H9 (cell line): ENCODE measurements at regions not wholly inside any gene's neighbourhood (a gene's known extent, or its start where the extent isn't known, plus 50 kb on each side); places are given as distances from the start of the nearest gene placed in this dataset.

ENCODE experiments used
- DNase-seq: peaks from one replicate; pipeline ENCODE4 v3.0.0-alpha.2; 2017
- H2AFZ ChIP-seq: one replicate; pipeline ENCODE4 v1.6.1; 2013; ENCODE audit warnings: mild to moderate bottlenecking, low read length, control low read depth, moderate library complexity
- H2AK5ac ChIP-seq: 2 replicates; pipeline ENCODE4 v1.6.1; 2013; ENCODE audit warnings: low read length, control low read depth, mixed read lengths; ENCODE audit not compliant: insufficient read length
- H2BK120ac ChIP-seq: one replicate; pipeline ENCODE4 v1.6.1; 2013; ENCODE audit warnings: low read depth, mild to moderate bottlenecking, low read length, control low read depth, inconsistent platforms; ENCODE audit not compliant: poor library complexity, severe bottlenecking
- H2BK12ac ChIP-seq: 2 replicates; pipeline ENCODE4 v1.6.1; 2013; ENCODE audit warnings: low read length, control low read depth, mixed read lengths, low read depth; ENCODE audit not compliant: insufficient read length
- H2BK15ac ChIP-seq: 2 replicates; pipeline ENCODE4 v1.6.1; 2013; ENCODE audit warnings: low read depth, low read length, control low read depth
- H2BK20ac ChIP-seq: one replicate; pipeline ENCODE4 v1.6.1; 2013; ENCODE audit warnings: low read depth, mild to moderate bottlenecking, low read length, control low read depth, inconsistent platforms; ENCODE audit not compliant: poor library complexity, severe bottlenecking
- H2BK5ac ChIP-seq: 2 replicates; pipeline ENCODE4 v1.6.1; 2013; ENCODE audit warnings: low read length, control low read depth, mixed read lengths; ENCODE audit not compliant: insufficient read length
- H3K14ac ChIP-seq: 2 replicates; pipeline ENCODE4 v1.6.1; 2013; ENCODE audit warnings: low read length, control low read depth; ENCODE audit not compliant: insufficient read depth
- H3K18ac ChIP-seq: 2 replicates; pipeline ENCODE4 v1.6.1; 2013; ENCODE audit warnings: low read depth, mild to moderate bottlenecking, mixed read lengths, low read length, control low read depth; ENCODE audit not compliant: insufficient read length
- H3K23ac ChIP-seq: 2 replicates; pipeline ENCODE4 v1.6.1; 2013; ENCODE audit warnings: low read length, control low read depth, mixed read lengths, low read depth; ENCODE audit not compliant: insufficient read length
- H3K23me2 ChIP-seq: 2 replicates; pipeline ENCODE4 v1.6.1; 2013; ENCODE audit warnings: low read depth, mild to moderate bottlenecking, mixed read lengths, low read length, control low read depth; ENCODE audit not compliant: insufficient read length, poor library complexity, severe bottlenecking
- H3K27ac ChIP-seq: 2 replicates; pipeline ENCODE4 v1.5.1; 2013; ENCODE audit warnings: low read length, control low read depth, mixed read lengths, low read depth; ENCODE audit not compliant: insufficient read length
- H3K27me3 ChIP-seq: 2 replicates; pipeline ENCODE4 v1.6.1; 2013; ENCODE audit warnings: low read length, control low read depth, inconsistent platforms; ENCODE audit not compliant: insufficient read depth
- H3K4ac ChIP-seq: 2 replicates; pipeline ENCODE4 v1.6.1; 2013; ENCODE audit warnings: low read depth, mild to moderate bottlenecking, control low read depth, inconsistent platforms, low read length, moderate library complexity
- H3K4me1 ChIP-seq: 2 replicates; pipeline ENCODE4 v1.6.1; 2013; ENCODE audit warnings: low read length, control low read depth, inconsistent platforms; ENCODE audit not compliant: insufficient read depth
- H3K4me2 ChIP-seq: 2 replicates; pipeline ENCODE4 v1.6.1; 2013; ENCODE audit warnings: low read length, control low read depth, mixed read lengths; ENCODE audit not compliant: insufficient read length, insufficient read depth
- H3K56ac ChIP-seq: 2 replicates; pipeline ENCODE4 v1.6.1; 2013; ENCODE audit warnings: low read depth, mild to moderate bottlenecking, mixed read lengths, low read length, control low read depth; ENCODE audit not compliant: insufficient read length
- H3K79me1 ChIP-seq: 2 replicates; pipeline ENCODE4 v1.6.1; 2013; ENCODE audit warnings: low read depth, mild to moderate bottlenecking, moderate library complexity, low read length, control low read depth, inconsistent platforms; ENCODE audit not compliant: insufficient read depth, poor library complexity, severe bottlenecking
- H3K79me2 ChIP-seq: 2 replicates; pipeline ENCODE4 v1.6.1; 2013; ENCODE audit warnings: low read length, control low read depth, inconsistent platforms; ENCODE audit not compliant: insufficient read depth
- H3K9ac ChIP-seq: 2 replicates; pipeline ENCODE4 v1.6.1; 2013; ENCODE audit warnings: low read length, control low read depth, mixed read lengths; ENCODE audit not compliant: insufficient read length; ENCODE audit errors: extremely low read depth
- H3K9me3 ChIP-seq: one replicate; pipeline ENCODE4 v1.6.1; 2013; ENCODE audit warnings: low read depth, low read length, inconsistent platforms; ENCODE audit not compliant: control insufficient read depth
- H3T11ph ChIP-seq: one replicate; pipeline ENCODE4 v1.6.1; 2013; ENCODE audit warnings: mild to moderate bottlenecking, low read length, control low read depth, inconsistent platforms
- H4K20me1 ChIP-seq: one replicate; pipeline ENCODE4 v1.6.1; 2013; ENCODE audit not compliant: control insufficient read depth, insufficient read length, insufficient read depth
- H4K5ac ChIP-seq: 2 replicates; pipeline ENCODE4 v1.6.1; 2013; ENCODE audit warnings: low read depth, mild to moderate bottlenecking, mixed read lengths, low read length, control low read depth; ENCODE audit not compliant: insufficient read length
- H4K8ac ChIP-seq: replicated peaks from 2 replicates; pipeline ENCODE4 v1.6.1; 2013; ENCODE audit warnings: low read length, control low read depth, mixed read lengths, low read depth; ENCODE audit not compliant: insufficient read length
- H4K91ac ChIP-seq: 2 replicates; pipeline ENCODE4 v1.6.1; 2013; ENCODE audit warnings: low read depth, mild to moderate bottlenecking, moderate library complexity, mixed read lengths, low read length, control low read depth; ENCODE audit not compliant: insufficient read length
- H3K27ac Mint-ChIP-seq, 3 experiments: 2 replicates in 2 of 3; 3 replicates in 1 of 3; pipeline ENCODE4 v1.8.0; 2020 to 2021; ENCODE audit warnings: mixed read lengths in 3 of 3, mild to moderate bottlenecking in 1 of 3, moderate library complexity in 1 of 3
- H3K27me3 Mint-ChIP-seq: 2 replicates; pipeline ENCODE4 v1.8.0; 2021; ENCODE audit warnings: low read depth, mild to moderate bottlenecking, moderate library complexity, mixed read lengths
- H3K36me3 Mint-ChIP-seq, 3 experiments: 2 replicates in 2 of 3; 3 replicates in 1 of 3; pipeline ENCODE4 v1.8.0; 2020 to 2021; ENCODE audit warnings: low read depth in 3 of 3, mixed read lengths in 3 of 3; ENCODE audit not compliant: insufficient read depth in 1 of 3
- H3K4me1 Mint-ChIP-seq, 2 experiments: 2 replicates each; pipeline ENCODE4 v1.8.0; 2020; ENCODE audit warnings: mixed read lengths in 2 of 2
- H3K4me3 Mint-ChIP-seq, 2 experiments: 2 replicates in 1 of 2; 3 replicates in 1 of 2; pipeline ENCODE4 v1.8.0; 2020 to 2021; ENCODE audit warnings: mild to moderate bottlenecking in 2 of 2, mixed read lengths in 2 of 2, moderate library complexity in 1 of 2
- H3K9me3 Mint-ChIP-seq, 2 experiments: 2 replicates in 1 of 2; 3 replicates in 1 of 2; pipeline ENCODE4 v1.8.0; 2020; ENCODE audit warnings: mild to moderate bottlenecking in 2 of 2, mixed read lengths in 2 of 2, moderate library complexity in 1 of 2
- WGBS: extraction: QIAGEN DNeasy Blood & Tissue Kit; methylation state at CpG from one replicate; pipeline ENCODE4 v1.1.7; 2013; ENCODE audit warnings: missing lambda C conversion rate, low lambda C conversion rate, mixed read lengths; ENCODE audit not compliant: insufficient read length; ENCODE audit errors: extremely low coverage; 5-methylcytosine and 5-hydroxymethylcytosine counted together
- TF ChIP-seq, protein P1 (sequence below): fragments of 200-600 bp; sonication (generic); conservative IDR thresholded peaks from 3 replicates; pipeline ENCODE4 v1.8.0; 2021; ENCODE audit warnings: antibody characterized with exemption, mild to moderate bottlenecking

DNA sequence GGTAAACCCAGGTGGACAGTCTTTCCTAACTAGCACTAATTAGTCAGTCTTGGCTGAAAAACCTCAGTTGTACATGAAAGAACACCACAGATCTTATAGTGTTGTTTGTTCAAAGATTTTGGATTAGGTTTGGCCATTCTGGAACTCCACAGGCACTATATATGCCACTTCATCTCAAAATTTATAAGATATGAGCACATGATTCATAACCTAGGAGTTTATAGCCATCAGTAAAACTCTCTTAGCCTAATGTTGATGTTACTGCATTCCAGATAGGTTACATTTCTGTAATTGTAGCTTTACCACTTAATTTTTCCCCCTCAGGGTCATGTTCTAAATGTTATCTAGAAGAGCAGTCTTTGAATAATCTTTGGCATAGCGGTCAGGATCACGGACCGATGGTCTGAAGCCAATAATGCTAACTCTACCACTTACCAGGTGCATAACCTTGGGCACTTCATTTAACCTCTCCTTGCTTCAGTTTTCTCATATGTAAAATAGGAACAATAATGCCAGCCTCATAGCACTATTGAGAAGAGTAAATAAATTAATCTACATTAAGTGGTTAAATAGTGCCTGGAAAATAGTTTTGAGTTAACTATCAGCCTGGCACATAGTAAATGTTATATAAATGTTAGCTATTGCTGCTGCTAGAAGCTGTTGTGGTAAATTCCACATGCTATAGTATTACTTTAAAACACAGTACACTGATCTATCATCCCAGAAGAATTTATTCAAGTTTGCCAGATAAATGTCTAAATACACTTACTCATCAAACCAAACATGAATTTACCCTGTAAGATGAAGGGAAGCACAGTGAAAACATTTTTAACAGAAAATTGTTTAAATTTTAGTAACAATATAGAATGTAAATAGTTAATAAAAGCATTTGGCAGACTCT is 743.9 kb downstream of the NR2F1-AS1 start:
- no peak overlapping the region for H3K9ac ChIP-seq
- H3K4me1 Mint-ChIP-seq = no peaks in the 10 kb centered on the region; a peak in 1 of 4 replicates
- no CpG with 5 or more reads among the region's 3 CpGs for WGBS

More for the DNA sequence above, 743.9 kb downstream of the NR2F1-AS1 start:
- H3K4me3 Mint-ChIP-seq = no peak overlapping the region
- Histone ChIP-seq H2BK5ac (no peak overlapping the region), H3K23ac (no peak overlapping the region), H3K4me2 (no peak overlapping the region), H3K27me3 (no peaks in the 10 kb centered on the region), H3K23me2 (no peaks in the 10 kb centered on the region), H4K5ac (no peak overlapping the region), H3K79me2 (no peaks in the 10 kb centered on the region), H3K56ac (no peak overlapping the region), H3T11ph (no peak overlapping the region), H4K20me1 (no peaks in the 10 kb centered on the region), H2BK120ac (no peak overlapping the region), H3K79me1 (no peaks in the 10 kb centered on the region), H2AK5ac (no peak overlapping the region), H3K18ac (no peak overlapping the region), H3K4ac (no peak overlapping the region), H3K27ac (no peak overlapping the region), H4K91ac (no peak overlapping the region), H3K9me3 (no peaks in the 10 kb centered on the region), H2BK20ac (no peak overlapping the region), H3K4me1 (no peaks in the 10 kb centered on the region), H3K14ac (no peak overlapping the region), H2BK12ac (no peak overlapping the region), H2BK15ac (no peak overlapping the region), H2AFZ (no peak overlapping the region), H4K8ac (no peak overlapping the region)
- H3K36me3 Mint-ChIP-seq = peaks cover 0 to 8% (median 0%) of the 10 kb centered on the region in 3 experiments; a peak in 3 of 7 replicates
- TF ChIP-seq, protein P1, sequence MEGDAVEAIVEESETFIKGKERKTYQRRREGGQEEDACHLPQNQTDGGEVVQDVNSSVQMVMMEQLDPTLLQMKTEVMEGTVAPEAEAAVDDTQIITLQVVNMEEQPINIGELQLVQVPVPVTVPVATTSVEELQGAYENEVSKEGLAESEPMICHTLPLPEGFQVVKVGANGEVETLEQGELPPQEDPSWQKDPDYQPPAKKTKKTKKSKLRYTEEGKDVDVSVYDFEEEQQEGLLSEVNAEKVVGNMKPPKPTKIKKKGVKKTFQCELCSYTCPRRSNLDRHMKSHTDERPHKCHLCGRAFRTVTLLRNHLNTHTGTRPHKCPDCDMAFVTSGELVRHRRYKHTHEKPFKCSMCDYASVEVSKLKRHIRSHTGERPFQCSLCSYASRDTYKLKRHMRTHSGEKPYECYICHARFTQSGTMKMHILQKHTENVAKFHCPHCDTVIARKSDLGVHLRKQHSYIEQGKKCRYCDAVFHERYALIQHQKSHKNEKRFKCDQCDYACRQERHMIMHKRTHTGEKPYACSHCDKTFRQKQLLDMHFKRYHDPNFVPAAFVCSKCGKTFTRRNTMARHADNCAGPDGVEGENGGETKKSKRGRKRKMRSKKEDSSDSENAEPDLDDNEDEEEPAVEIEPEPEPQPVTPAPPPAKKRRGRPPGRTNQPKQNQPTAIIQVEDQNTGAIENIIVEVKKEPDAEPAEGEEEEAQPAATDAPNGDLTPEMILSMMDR = no peak
- DNase-seq = no peak
- H3K9me3 Mint-ChIP-seq = peaks cover 3 to 10% of the 10 kb centered on the region in 2 experiments; a peak in 3 of 5 replicates
- H3K27ac Mint-ChIP-seq = no peak overlapping the region
- H3K27me3 Mint-ChIP-seq = no peaks in the 10 kb centered on the region
